Keratinocyte (primary cell): ENCODE measurements at regions not wholly inside any gene's neighbourhood (a gene's known extent, or its start where the extent isn't known, plus 50 kb on each side); places are given as distances from the start of the nearest gene placed in this dataset.

Source experiments
- EZH2 ChIP-seq: IDR thresholded peaks from one replicate; pipeline ENCODE4 v1.6.1; 2012; ENCODE audit warnings: inconsistent platforms, mild to moderate bottlenecking, low read length, moderate library complexity
- TF ChIP-seq, protein P1 (sequence below), 3 experiments: IDR thresholded peaks in 1 of 3; conservative IDR thresholded peaks in 1 of 3; optimal IDR thresholded peaks in 1 of 3; 2 replicates in 2 of 3; 3 replicates in 1 of 3; pipeline versions ENCODE3 to v1.5.1; 2011; ENCODE audit warnings: low read length in 3 of 3, mild to moderate bottlenecking in 3 of 3, moderate library complexity in 2 of 3, control low read depth in 1 of 3, inconsistent platforms in 1 of 3; ENCODE audit not compliant: insufficient read depth in 2 of 3; ENCODE audit errors: extremely low read depth in 1 of 3

DNA sequence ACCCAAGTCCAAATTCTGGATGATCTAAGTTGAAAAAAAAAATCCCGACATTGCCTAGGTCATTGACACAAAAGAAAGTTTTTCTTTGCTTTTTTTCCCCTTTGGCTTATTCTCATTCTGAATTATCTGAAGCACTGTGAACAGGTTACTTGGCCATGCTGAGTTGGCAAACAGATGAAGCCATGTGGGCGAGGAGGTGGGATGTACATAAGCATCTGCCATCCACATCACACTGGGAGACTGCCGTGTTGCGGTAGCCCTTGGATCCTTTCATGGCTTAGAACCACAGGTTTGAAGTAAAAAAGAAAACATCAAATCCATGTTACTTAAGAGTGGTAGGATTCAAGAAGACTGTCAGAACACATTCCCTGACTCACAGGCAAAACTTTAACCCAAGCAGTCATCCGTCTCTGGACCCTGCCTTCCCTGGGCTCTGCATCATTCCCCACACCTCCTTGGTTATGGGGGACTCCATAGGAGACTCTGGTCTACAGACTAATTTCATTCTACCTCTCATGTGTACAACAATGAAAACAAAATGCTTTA, 242.5 kb upstream of the SERP2 start:
- TF ChIP-seq, protein P1, sequence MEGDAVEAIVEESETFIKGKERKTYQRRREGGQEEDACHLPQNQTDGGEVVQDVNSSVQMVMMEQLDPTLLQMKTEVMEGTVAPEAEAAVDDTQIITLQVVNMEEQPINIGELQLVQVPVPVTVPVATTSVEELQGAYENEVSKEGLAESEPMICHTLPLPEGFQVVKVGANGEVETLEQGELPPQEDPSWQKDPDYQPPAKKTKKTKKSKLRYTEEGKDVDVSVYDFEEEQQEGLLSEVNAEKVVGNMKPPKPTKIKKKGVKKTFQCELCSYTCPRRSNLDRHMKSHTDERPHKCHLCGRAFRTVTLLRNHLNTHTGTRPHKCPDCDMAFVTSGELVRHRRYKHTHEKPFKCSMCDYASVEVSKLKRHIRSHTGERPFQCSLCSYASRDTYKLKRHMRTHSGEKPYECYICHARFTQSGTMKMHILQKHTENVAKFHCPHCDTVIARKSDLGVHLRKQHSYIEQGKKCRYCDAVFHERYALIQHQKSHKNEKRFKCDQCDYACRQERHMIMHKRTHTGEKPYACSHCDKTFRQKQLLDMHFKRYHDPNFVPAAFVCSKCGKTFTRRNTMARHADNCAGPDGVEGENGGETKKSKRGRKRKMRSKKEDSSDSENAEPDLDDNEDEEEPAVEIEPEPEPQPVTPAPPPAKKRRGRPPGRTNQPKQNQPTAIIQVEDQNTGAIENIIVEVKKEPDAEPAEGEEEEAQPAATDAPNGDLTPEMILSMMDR (optimal IDR thresholded peaks at IDR 0.05 in 1 of 3, IDR thresholded peaks at IDR 0.05 in 1 of 3, conservative IDR thresholded peaks at IDR 0.05 in 1 of 3; ENCODE audit: extremely low read depth in 1 of 3, insufficient read depth in 2 of 3, low read length in 3 of 3), result no peak
- TF ChIP-seq EZH2, result no peak
